Right kidney (tissue), 1 donor: ENCODE measurements at regions not wholly inside any gene's neighbourhood (a gene's known extent, or its start where the extent isn't known, plus 50 kb on each side); places are given as distances from the start of the nearest gene placed in this dataset.

Experiments
- DNase-seq: peaks from one replicate; pipeline ENCODE4 v3.0.0-alpha.2; 2016

GRCh38 chr5:3957658-3958057, 362.0 kb downstream of the IRX1 start:
- DNase-seq, result no peak

GRCh38 chr5:3958389-3958788, 362.8 kb downstream of the IRX1 start:
- no peak for DNase-seq

- no peak for DNase-seq
These were observed 366.5 kb downstream of the IRX1 start for GRCh38 chr5:3962113-3962512.

DNA sequence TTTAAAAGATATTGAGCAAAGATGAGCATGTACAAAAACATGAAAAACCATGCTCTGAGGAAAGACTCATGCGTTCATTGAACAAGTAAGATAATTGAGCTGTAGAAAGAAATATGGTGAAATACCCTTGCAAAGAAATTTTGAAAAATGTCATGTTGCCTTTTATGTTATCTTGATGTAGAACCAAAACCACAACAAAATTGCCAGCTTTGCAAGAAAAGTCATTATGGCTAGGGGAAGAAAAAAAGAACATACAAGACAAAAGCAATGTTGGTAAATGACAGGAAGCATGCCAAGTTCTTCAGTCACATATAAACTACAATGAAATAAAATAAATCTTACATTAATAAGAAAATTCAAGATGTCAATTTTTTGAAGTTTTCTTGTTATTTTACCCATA, 368.0 kb downstream of the IRX1 start:
- DNase-seq, result no peak

DNA sequence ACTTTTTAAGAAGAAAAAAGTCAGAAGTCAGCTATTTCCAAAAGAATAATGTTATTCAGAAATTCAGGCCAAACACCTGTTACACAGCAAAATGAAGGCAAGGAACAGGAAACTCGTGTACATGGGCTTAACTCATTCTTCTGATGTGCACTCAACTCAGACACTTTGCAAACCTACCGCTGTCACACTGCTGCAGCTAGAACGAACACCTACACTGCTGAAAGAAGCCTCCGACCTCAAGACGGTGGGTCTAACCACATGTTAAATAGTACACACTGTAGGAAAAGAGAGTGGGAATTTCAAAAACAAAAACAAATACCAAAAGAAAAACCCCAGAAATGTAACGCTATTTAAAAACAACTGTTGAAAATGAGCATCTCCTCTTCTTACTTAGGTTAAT, 384.5 kb downstream of the IRX1 start:
- no peak for DNase-seq

DNA sequence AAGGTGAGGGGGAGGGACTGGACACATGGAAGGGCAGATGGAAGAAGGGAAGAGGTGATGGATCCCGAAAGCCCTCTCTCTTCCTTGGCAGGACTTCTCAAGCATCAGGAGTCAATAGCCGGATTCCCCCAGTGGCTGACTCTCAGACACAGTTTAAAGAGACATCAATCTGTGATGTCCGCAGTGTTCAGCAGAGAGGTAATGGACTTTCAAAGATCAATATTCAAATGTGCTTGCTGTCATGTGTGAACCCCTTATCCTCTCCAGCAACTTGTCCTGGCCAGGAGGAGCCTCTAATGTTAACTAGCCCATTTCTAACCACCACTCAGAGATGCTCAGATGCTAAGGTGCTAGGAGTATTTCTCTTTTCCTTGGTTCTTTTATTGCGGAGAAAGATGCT, 392.2 kb downstream of the IRX1 start:
- DNase-seq, result no peak

- no peak for DNase-seq
These were observed 398.3 kb downstream of the IRX1 start for GRCh38 chr5:3993856-3994473.

GRCh38 chr5:3994628-3995027, 399.0 kb downstream of the IRX1 start:
- DNase-seq, result no peak

DNA sequence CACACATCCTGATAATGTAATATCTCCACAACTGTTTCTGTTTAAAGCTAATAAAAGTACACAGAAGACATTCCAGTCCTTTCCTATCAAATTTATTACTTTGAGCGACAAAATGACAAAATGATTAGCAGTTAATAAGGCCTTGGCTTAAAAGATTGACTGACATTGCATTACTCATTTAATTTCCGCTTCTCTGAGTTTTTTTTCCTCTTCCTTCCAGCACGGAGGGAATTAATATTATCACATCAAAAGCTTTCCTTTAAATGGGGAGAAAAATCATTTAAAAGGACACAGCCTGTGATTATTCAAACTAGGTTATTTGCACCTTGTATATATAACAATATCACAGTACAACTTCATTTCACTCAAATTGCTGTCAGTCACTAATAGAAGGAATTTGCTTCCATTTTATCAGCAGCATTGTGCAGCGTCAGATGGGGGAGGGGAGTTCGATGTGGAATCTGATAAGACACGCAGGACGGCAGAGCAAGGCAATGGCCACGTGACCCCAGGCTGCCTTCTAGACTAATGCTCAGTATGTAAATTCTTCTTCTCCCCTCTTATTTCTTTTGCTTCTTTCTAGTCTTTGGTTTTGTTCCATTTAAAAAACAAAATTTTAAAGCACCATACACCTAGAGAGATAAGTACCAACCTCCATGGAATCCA, 400.5 kb downstream of the IRX1 start:
- no peak for DNase-seq

DNA sequence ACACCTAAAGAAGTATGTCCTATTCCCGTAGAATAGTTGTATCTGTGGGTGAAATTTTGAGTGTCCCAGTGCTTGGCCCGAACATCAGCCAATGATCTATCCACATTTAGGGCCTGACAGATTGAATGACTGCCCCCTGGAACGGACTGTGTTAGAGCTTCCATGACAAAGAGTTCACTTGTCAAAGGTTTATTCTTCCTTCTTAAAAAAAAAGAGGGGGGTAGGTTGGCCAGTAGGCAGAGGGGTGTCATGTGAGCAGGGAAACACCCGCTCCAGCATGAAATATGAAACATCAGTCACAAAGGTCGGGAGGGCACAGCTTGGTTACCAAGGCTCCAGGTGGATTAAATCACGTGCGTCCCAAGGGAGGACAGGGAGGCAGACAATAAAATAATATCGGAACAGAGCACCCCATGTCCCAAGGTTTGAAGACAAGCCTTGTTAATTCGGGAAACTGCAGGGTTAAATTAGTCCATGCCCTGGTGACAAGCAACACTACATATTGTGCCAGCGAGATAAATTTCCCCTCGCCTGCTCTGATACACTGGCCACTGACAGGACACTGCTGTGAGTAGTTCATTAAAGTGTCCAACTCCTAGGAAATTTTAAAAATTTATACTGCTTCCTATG, 401.2 kb downstream of the IRX1 start:
- DNase-seq, result peak; percentile 28

- peak; percentile 8 for DNase-seq
These were observed 402.0 kb downstream of the IRX1 start for GRCh38 chr5:3997670-3998069.

DNA sequence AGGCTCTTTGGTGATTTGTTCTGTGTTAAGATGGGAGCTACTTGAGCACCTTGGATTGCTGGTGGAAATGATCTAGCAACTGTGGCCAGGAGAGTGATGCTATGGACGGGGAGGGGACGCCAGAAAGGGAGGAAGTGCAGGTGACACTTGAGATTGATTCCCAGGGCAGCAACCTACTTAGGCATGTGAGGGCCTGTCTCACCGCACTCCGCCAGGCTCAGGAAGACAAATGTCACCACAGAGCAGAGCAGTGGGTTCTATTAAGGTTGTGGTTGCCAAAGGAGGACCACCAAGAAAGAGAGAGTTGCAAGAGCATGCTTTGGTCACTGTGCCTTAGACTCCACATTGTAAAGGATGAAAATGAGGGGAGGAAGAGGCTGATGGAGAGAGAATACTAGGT, 404.3 kb downstream of the IRX1 start:
- no peak for DNase-seq

GRCh38 chr5:4001004-4001403, 405.4 kb downstream of the IRX1 start:
- DNase-seq, result no peak

DNA sequence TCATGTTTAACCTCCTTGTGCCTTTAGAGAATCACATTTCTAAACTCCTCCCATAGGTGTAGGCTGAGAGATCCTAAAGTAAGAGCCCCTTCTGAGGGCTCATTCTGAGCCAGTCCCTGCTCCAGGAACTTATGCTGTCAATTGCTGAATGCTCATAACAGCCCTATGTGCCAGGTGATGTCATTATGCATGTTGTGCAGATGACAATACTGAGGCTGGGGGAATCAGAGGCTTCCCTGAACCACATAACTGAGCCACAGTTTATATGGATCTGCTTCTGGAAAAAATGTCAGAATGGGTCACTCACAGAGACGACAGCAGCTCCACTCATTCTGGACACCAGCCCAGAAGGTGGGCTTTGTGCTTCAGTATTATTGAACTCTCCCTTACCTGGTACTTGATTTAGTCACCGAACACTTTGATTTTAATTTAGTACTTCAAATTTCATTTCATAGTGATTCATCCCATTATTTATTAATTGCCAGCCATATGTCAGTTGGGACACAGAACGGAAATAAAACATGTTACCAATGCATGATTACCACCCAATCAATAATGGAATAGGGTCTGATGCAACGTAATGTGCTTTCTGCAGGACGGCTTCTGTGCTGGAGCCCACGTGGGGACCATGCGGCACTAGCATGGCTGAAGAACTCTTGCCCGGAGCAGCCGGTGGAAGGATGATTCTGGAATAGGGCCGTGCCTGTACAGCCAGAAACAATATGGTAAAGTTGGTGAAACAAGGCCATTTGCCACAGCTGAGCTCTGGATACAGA, 406.3 kb downstream of the IRX1 start:
- DNase-seq, result no peak

GRCh38 chr5:4005335-4005734, 409.7 kb downstream of the IRX1 start:
- DNase-seq, result no peak

DNA sequence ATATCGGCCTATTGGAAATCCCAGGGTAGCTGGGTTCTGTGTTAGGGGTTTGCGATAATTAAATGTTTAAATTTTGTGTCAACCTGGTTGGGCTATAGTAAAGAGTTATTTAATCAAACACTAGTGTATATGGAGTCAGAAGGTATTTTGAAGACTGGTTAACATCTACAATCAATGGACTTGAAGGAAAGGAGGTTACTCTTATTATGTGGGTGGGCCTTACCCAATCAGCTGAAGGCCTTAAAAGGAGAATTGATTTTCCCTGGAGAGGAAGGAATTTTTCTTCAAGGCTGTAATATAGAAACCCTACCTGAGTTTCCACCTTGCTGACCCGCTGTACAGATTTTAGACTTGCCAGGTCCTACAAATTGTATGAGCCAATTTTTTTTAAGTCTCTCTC, 411.4 kb downstream of the IRX1 start:
- DNase-seq, result no peak

DNA sequence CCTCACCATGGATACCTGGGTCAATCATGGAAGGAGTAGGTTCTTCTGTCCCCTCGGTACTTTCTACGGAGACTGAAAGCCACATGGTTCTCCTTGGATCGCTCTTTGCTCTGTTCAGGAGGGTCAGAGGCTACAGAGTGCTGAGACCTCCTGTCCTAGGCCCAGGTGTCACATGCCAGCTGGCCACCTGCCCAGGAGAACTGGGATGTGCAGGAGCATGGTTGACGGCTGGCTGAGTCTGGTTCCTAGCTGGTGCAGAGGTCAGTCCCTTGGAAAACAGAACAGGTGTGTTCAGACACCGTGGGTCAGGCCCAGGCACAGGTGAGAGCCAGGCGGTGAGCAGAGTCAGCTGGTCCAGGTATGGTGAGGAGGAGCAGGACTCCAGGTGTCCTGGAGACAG, 416.3 kb downstream of the IRX1 start:
- DNase-seq, result no peak

- no peak for DNase-seq
These were observed 417.7 kb downstream of the IRX1 start for GRCh38 chr5:4013106-4013898.

DNA sequence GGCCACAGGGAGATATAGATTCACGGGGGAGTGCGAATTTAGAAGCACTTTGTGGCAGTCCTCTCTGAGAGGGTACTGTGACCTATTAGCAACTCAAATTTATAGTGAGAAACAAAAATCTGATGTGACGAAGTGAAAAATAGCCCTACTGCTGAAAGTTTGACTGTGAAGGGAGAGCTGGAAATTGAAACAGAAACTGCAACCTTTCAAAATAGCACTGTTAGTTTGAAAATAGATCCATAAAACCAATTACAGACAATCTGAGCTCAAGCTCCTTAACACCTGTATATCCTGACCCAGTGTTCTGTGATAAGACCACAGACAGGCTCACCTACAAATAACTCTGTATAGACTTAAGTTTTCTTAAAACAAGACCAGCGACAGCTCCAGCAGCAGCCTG, 420.1 kb downstream of the IRX1 start:
- no peak for DNase-seq

GRCh38 chr5:4017076-4017803, 421.6 kb downstream of the IRX1 start:
- DNase-seq, result no peak

DNA sequence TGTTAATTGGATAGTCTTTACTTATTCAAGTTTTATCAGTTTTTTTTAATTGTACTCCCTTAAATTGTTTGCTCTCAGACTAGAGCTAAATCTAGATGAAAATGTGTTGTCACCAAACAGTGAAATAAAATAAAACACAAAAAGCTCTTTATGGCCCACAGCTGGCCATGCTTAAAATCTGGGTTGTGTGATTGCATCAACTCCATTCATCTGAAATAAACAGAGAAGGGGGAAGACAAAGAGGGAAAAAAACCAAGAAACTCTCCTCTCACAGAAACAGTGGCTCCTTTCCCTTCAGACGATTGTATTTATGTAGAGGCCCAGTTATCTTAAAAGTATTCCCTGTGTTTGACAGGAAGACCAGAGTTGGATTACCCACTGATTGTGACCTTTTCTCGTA, 422.4 kb downstream of the IRX1 start:
- no peak for DNase-seq
